RWPE2 (cell line): ENCODE measurements at regions not wholly inside any gene's neighbourhood (a gene's known extent, or its start where the extent isn't known, plus 50 kb on each side); places are given as distances from the start of the nearest gene placed in this dataset.

Experiments used
- ATAC-seq: fragments of 200-7000 bp; cut with Tn5 transposase; 3 replicates; pipeline ENCODE4 v1.9.1; 2021; ENCODE audit warnings: low read depth
- DNase-seq: peaks from one replicate; pipeline ENCODE4 v3.0.0-alpha.2; 2020; ENCODE audit warnings: low spot score
- H3K27ac ChIP-seq: fragments of 450-650 bp; 2 replicates; pipeline ENCODE4 v1.5.1; 2017; ENCODE audit warnings: mild to moderate bottlenecking; ENCODE audit not compliant: poor library complexity, severe bottlenecking
- H3K27me3 ChIP-seq: fragments of 250-450 bp; sonication (Bioruptor Pico); 2 replicates; pipeline ENCODE4 v1.5.1; 2021; ENCODE audit warnings: mild to moderate bottlenecking, moderate library complexity; ENCODE audit not compliant: insufficient read depth, poor library complexity, severe bottlenecking
- H3K36me3 ChIP-seq: fragments of 250-450 bp; sonication (Bioruptor Pico); 2 replicates; pipeline ENCODE4 v1.5.1; 2020; ENCODE audit warnings: low read depth, mild to moderate bottlenecking, moderate library complexity
- H3K4me1 ChIP-seq: fragments of 250-450 bp; sonication (Bioruptor Pico); 2 replicates; pipeline ENCODE4 v1.5.1; 2021; ENCODE audit warnings: mild to moderate bottlenecking, moderate library complexity; ENCODE audit not compliant: insufficient read depth, poor library complexity, severe bottlenecking
- H3K4me3 ChIP-seq: fragments of 250-450 bp; sonication (Bioruptor Pico); 2 replicates; pipeline ENCODE4 v1.5.1; 2021; ENCODE audit warnings: mild to moderate bottlenecking, moderate library complexity; ENCODE audit not compliant: severe bottlenecking
- H3K9me3 ChIP-seq: fragments of 250-450 bp; sonication (Bioruptor Pico); 2 replicates; pipeline ENCODE4 v1.5.1; 2021; ENCODE audit warnings: mild to moderate bottlenecking, moderate library complexity; ENCODE audit not compliant: severe bottlenecking
- CTCF ChIP-seq: fragments of 450-650 bp; IDR thresholded peaks from one replicate; pipeline ENCODE4 v1.5.1; 2017; ENCODE audit warnings: mild to moderate bottlenecking, moderate library complexity; ENCODE audit not compliant: poor library complexity, severe bottlenecking

GRCh38 chr6:21538186-21538798, 55.3 kb upstream of the SOX4 start:
- no peak overlapping the region for H3K4me3 ChIP-seq
- DNase-seq = no peak
- H3K27ac ChIP-seq = no peak overlapping the region
- H3K36me3 ChIP-seq = no peaks in the 10 kb centered on the region
- H3K4me1 ChIP-seq = no peaks in the 10 kb centered on the region
- no peaks in the 10 kb centered on the region for H3K27me3 ChIP-seq
- ATAC-seq = no peak
- no peaks in the 10 kb centered on the region for H3K9me3 ChIP-seq
- TF ChIP-seq CTCF = no peak

- Histone ChIP-seq H3K27me3 (no peaks in the 10 kb centered on the region), H3K36me3 (no peaks in the 10 kb centered on the region), H3K9me3 (no peaks in the 10 kb centered on the region), H3K27ac (no peak overlapping the region), H3K4me3 (no peak overlapping the region), H3K4me1 (no peaks in the 10 kb centered on the region)
- ATAC-seq (no peak), DNase-seq (no peak)
- no peak for TF ChIP-seq CTCF
These were observed 53.9 kb upstream of the SOX4 start for GRCh38 chr6:21539621-21540100.
